ENCODE measurements at regions not wholly inside any gene's neighbourhood (a gene's known extent, or its start where the extent isn't known, plus 50 kb on each side); places are given as distances from the start of the nearest gene placed in this dataset.

DNA sequence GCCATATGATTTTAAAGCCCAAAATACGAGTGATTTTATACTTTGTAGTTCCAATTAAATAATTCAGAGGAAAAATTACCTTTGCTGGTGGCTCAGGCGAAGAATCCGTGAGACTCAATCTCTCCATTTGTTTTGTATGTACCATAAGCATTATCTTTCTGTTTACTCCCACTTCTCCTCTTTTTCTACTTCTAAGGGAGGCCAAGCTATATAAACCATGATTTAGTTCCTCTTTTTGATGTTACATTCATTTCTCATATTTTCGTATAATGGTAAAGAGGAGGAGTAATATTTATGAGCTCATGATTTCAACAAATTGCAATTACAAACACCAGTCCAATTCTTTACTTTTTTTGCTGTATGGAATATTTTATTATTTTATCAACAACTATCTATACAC is 50.6 kb upstream of the TES start:
- TF ChIP-seq, protein P1, sequence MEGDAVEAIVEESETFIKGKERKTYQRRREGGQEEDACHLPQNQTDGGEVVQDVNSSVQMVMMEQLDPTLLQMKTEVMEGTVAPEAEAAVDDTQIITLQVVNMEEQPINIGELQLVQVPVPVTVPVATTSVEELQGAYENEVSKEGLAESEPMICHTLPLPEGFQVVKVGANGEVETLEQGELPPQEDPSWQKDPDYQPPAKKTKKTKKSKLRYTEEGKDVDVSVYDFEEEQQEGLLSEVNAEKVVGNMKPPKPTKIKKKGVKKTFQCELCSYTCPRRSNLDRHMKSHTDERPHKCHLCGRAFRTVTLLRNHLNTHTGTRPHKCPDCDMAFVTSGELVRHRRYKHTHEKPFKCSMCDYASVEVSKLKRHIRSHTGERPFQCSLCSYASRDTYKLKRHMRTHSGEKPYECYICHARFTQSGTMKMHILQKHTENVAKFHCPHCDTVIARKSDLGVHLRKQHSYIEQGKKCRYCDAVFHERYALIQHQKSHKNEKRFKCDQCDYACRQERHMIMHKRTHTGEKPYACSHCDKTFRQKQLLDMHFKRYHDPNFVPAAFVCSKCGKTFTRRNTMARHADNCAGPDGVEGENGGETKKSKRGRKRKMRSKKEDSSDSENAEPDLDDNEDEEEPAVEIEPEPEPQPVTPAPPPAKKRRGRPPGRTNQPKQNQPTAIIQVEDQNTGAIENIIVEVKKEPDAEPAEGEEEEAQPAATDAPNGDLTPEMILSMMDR (conservative IDR thresholded peaks at IDR 0.05; ENCODE audit: low read depth, low read length) = no peak
- TF ChIP-seq EZH2 (IDR thresholded peaks at IDR 0.05; ENCODE audit: low read length, unreplicated experiment) = no peak
